Breast epithelium (tissue), 4 donors: ENCODE measurements at regions not wholly inside any gene's neighbourhood (a gene's known extent, or its start where the extent isn't known, plus 50 kb on each side); places are given as distances from the start of the nearest gene placed in this dataset.
A peak's percentile ranks its signal among the peaks of the same experiment; 100 is the strongest.

ENCODE experiments used
- DNase-seq, 2 donors: peaks; one replicate each; pipeline ENCODE4 v3.0.0-alpha.2; 2019; ENCODE audit warnings: low spot score in 2 of 2
- H3K27ac ChIP-seq, 2 donors: fragments of 200-600 bp; sonication (generic) in 1 of 2; one replicate each; pipeline ENCODE4 v1.5.1; 2016 to 2019; ENCODE audit warnings: mild to moderate bottlenecking in 1 of 2
- H3K27me3 ChIP-seq, 2 donors: fragments of 200-600 bp; sonication (generic) in 1 of 2; one replicate each; pipeline versions ENCODE4 v1.5.1 to v1.6.0; 2017 to 2019; ENCODE audit warnings: control low read depth in 1 of 2, mild to moderate bottlenecking in 1 of 2
- H3K36me3 ChIP-seq: fragments of 200-600 bp; one replicate; pipeline ENCODE4 v1.5.1; 2019
- H3K4me1 ChIP-seq, 2 donors: fragments of 200-600 bp; sonication (generic); one replicate each; pipeline ENCODE4 v1.5.1; 2016 to 2019; ENCODE audit warnings: control low read depth in 1 of 2
- H3K4me3 ChIP-seq, 3 donors: fragments of 200-600 bp; sonication (generic); 1 replicate in 2 of 3; 2 replicates in 1 of 3; pipeline ENCODE4 v1.5.1; 2016 to 2019; ENCODE audit warnings: mild to moderate bottlenecking in 3 of 3, moderate library complexity in 2 of 3
- H3K9me3 ChIP-seq, 2 donors: fragments of 200-600 bp; sonication (generic) in 1 of 2; one replicate each; pipeline ENCODE4 v1.5.1; 2016 to 2019; ENCODE audit warnings: control low read depth in 1 of 2
- CTCF ChIP-seq, 3 donors: fragments of 450-650 bp; IDR thresholded peaks; one replicate each; pipeline ENCODE4 v1.5.1; 2016 to 2017; ENCODE audit warnings: antibody characterized with exemption in 3 of 3, mild to moderate bottlenecking in 3 of 3, moderate library complexity in 3 of 3
- POLR2A ChIP-seq: fragments of 450-650 bp; IDR thresholded peaks from one replicate; pipeline ENCODE4 v1.6.1; 2016; ENCODE audit warnings: antibody characterized with exemption, mild to moderate bottlenecking, moderate library complexity
- POLR2AphosphoS5 ChIP-seq, 3 donors: sonication (generic); formaldehyde crosslinking; IDR thresholded peaks; one replicate each; pipeline ENCODE4 v1.6.1; 2017; ENCODE audit warnings: antibody characterized with exemption in 3 of 3
- intact Hi-C: fragments of 100-400 bp; cut with DNase I; formaldehyde crosslinking; loops from one replicate; pipeline ENCODE4 v1.15.1; 2023; ENCODE audit warnings: low total_unique reads

GRCh38 chr12:94873734-94874517 is 129.6 kb downstream of the NDUFA12 start:
- intact Hi-C loops = no loop called here
- Histone ChIP-seq H3K4me1 (peaks cover 0 to 4% of the 10 kb centered on the region in 2 donors), H3K4me3 (peak overlapping the region; percentile 45 to 75 (median 50)), H3K27me3 (peaks cover 6 to 27% of the 10 kb centered on the region in 2 donors), H3K9me3 (no peaks in the 10 kb centered on the region), H3K27ac (no peak overlapping the region), H3K36me3 (no peaks in the 10 kb centered on the region)
- DNase-seq = no peak
- TF ChIP-seq CTCF (IDR thresholded peaks at IDR 0.05) (no peak), POLR2A (no peak), POLR2AphosphoS5 (IDR thresholded peaks at IDR 0.05) (no peak)

- DNase-seq = no peak
- TF ChIP-seq POLR2AphosphoS5 (IDR thresholded peaks at IDR 0.05) = no peak
- no peak for TF ChIP-seq POLR2A
- TF ChIP-seq CTCF (IDR thresholded peaks at IDR 0.05) = no peak
Observed at GRCh38 chr12:94872971-94873733, 130.3 kb downstream of the NDUFA12 start.

GRCh38 chr12:94872671-94872970 is 130.9 kb downstream of the NDUFA12 start:
- Histone ChIP-seq H3K36me3 (no peaks in the 10 kb centered on the region), H3K27ac (no peak overlapping the region), H3K9me3 (no peaks in the 10 kb centered on the region), H3K4me1 (peaks cover 0 to 4% of the 10 kb centered on the region in 2 donors), H3K4me3 (peak overlapping the region; percentile 45 to 75 (median 50)), H3K27me3 (peaks cover 6 to 27% of the 10 kb centered on the region in 2 donors)
- no peak for TF ChIP-seq POLR2A
- no peak for TF ChIP-seq CTCF (IDR thresholded peaks at IDR 0.05)
- TF ChIP-seq POLR2AphosphoS5 (IDR thresholded peaks at IDR 0.05) = no peak
- DNase-seq = no peak
- intact Hi-C loops = no loop called here

More at GRCh38 chr12:94872971-94873733, 130.3 kb downstream of the NDUFA12 start:
- Histone ChIP-seq H3K4me3 (peak overlapping the region; percentile 45 to 75 (median 50)), H3K36me3 (no peaks in the 10 kb centered on the region), H3K27me3 (peaks cover 6 to 27% of the 10 kb centered on the region in 2 donors), H3K9me3 (no peaks in the 10 kb centered on the region), H3K4me1 (peaks cover 0 to 4% of the 10 kb centered on the region in 2 donors), H3K27ac (no peak overlapping the region)
- intact Hi-C loops = no loop called here

GRCh38 chr12:94872007-94872653 is 131.4 kb downstream of the NDUFA12 start:
- Histone ChIP-seq H3K4me3 (peak overlapping the region in 1 of 3 donors; percentile 75), H3K4me1 (peaks cover 0 to 4% of the 10 kb centered on the region in 2 donors)

More at GRCh38 chr12:94872007-94872653, 131.4 kb downstream of the NDUFA12 start:
- intact Hi-C loops = no loop called here
- peaks cover 6 to 27% of the 10 kb centered on the region in 2 donors for H3K27me3 ChIP-seq
- DNase-seq = no peak
- H3K36me3 ChIP-seq = no peaks in the 10 kb centered on the region
- no peaks in the 10 kb centered on the region for H3K9me3 ChIP-seq
- no peak overlapping the region for H3K27ac ChIP-seq
- no peak for TF ChIP-seq CTCF (IDR thresholded peaks at IDR 0.05)
- no peak for TF ChIP-seq POLR2A
- TF ChIP-seq POLR2AphosphoS5 (IDR thresholded peaks at IDR 0.05) = no peak
